Dermis blood vessel endothelial cell (primary cell): ENCODE measurements at regions not wholly inside any gene's neighbourhood (a gene's known extent, or its start where the extent isn't known, plus 50 kb on each side); places are given as distances from the start of the nearest gene placed in this dataset.
A peak's percentile ranks its signal among the peaks of the same experiment; 100 is the strongest.

Experiments used
- DNase-seq: peaks from one replicate; pipeline ENCODE4 v3.0.0; 2010

GRCh38 chr1:104726917-104727316, 977.2 kb downstream of the AMY1C start:
- DNase-seq = no peak

GRCh38 chr1:104733866-104734265, 984.2 kb downstream of the AMY1C start:
- DNase-seq = no peak

GRCh38 chr1:104745875-104746274, 996.2 kb downstream of the AMY1C start:
- DNase-seq = no peak

GRCh38 chr1:104746994-104747393, 997.3 kb downstream of the AMY1C start:
- no peak for DNase-seq

GRCh38 chr1:104760017-104760416, 1010.3 kb downstream of the AMY1C start:
- no peak for DNase-seq

- DNase-seq = no peak
These were observed 1012.4 kb downstream of the AMY1C start for GRCh38 chr1:104761961-104762570.

GRCh38 chr1:104765085-104765484, 1015.4 kb downstream of the AMY1C start:
- DNase-seq = no peak

- DNase-seq = no peak
These were observed 1018.8 kb downstream of the AMY1C start for GRCh38 chr1:104768466-104768865.

GRCh38 chr1:104780470-104781078, 1030.9 kb downstream of the AMY1C start:
- peak; percentile 34 for DNase-seq

- DNase-seq = no peak
These were observed 1036.0 kb downstream of the AMY1C start for GRCh38 chr1:104785575-104786187.

GRCh38 chr1:104787866-104788510, 1038.3 kb downstream of the AMY1C start:
- DNase-seq = no peak

- DNase-seq = no peak
These were observed 1041.3 kb downstream of the AMY1C start for GRCh38 chr1:104791030-104791429.

- no peak for DNase-seq
These were observed 1044.3 kb downstream of the AMY1C start for GRCh38 chr1:104794035-104794434.

GRCh38 chr1:104795931-104796330, 1046.2 kb downstream of the AMY1C start:
- no peak for DNase-seq

GRCh38 chr1:104797982-104798381, 1048.3 kb downstream of the AMY1C start:
- DNase-seq = no peak

- DNase-seq = no peak
These were observed 1051.6 kb downstream of the AMY1C start for GRCh38 chr1:104801344-104801743.

GRCh38 chr1:104804147-104804546, 1054.4 kb downstream of the AMY1C start:
- no peak for DNase-seq

GRCh38 chr1:104807590-104807989, 1057.9 kb downstream of the AMY1C start:
- no peak for DNase-seq

- no peak for DNase-seq
These were observed 1075.7 kb downstream of the AMY1C start for GRCh38 chr1:104825401-104825800.

- no peak for DNase-seq
These were observed 1080.8 kb downstream of the AMY1C start for GRCh38 chr1:104830534-104830933.

GRCh38 chr1:104852151-104852550, 1102.5 kb downstream of the AMY1C start:
- DNase-seq = no peak

- DNase-seq = no peak
These were observed 1103.6 kb downstream of the AMY1C start for GRCh38 chr1:104853276-104853675.

- no peak for DNase-seq
These were observed 1104.8 kb downstream of the AMY1C start for GRCh38 chr1:104854529-104854928.

GRCh38 chr1:104855550-104855949, 1105.9 kb downstream of the AMY1C start:
- DNase-seq = no peak
